ENCODE measurements at regions not wholly inside any gene's neighbourhood (a gene's known extent, or its start where the extent isn't known, plus 50 kb on each side); places are given as distances from the start of the nearest gene placed in this dataset.

DNA sequence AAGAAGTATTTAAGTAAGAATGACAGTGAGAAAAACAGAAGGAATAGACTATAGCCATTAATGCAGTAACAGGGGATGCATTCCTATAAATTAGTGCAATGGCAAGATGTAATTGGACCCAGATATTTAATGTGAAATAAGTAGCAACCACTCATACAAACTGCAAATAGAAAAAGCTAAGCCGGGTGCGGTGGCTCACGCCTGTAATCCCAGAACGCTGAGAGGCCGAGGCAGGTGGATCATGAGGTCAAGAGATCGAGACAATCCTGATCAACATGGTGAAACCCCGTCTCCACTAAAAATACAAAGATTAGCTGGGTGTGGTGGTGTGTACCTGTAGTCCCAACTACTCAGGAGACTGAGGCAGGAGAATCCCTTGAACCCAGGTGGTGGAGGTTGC lies 845.8 kb downstream of the PDHA2 start:
- DNase-seq (ENCODE audit: low spot score), result no peak

DNA sequence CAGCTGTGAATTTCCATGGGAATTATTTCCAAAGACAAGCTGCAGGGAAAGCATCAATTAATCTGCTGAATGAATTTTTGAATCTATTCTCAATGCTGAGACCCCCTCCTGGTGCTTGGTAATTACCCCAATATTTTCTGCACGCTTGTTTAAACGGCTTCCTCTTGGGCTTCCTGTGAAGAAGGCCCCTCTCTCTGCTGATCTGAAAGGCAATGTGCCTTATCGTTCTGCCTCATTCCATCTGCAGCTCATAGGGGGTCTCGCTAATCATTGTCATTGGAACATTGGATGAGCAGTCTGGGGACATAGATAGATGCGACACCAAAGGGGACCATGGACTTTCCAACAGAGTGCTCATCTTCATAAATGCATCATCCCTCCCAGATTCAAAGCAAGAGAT lies 851.6 kb downstream of the PDHA2 start:
- DNase-seq (ENCODE audit: low spot score), result no peak

DNA sequence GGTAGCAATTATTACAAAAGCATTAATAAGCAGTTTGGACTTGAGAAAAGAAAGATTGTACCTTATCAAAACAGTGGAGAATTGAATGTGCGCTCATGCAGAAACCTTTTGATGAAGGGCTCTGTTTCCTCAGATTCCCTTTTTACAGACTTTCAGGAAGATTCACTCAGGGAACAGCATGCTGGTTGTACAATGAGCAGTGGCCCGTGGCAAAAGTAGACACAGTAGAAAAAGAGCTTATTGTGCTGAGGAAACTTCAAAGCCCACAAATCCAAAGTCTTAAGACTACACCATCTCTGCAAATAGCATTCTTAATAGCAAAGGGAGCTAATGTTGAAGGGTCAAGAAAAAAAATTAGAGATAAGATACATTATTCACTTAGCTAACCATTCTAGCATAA lies 858.9 kb downstream of the PDHA2 start:
- DNase-seq (ENCODE audit: low spot score), result no peak

DNA sequence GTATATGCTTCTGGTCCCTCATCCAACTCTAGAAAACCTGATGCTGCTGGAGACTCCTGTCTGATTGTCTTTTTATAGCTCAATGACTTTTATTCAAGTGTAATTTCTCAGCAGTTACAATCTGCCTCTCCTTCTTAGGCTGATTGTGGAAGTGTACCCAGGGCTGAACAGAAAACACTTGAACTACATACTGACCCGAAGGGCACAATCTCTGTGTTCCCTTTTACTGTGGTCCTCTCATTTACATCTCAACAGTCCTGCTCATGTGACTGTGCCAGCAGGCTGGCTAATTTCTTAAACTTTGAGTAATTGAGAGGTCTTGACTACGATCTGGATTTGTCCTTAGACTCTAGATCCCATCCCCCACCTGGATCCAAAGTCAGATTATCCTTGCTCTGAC lies 863.4 kb downstream of the PDHA2 start:
- no peak for DNase-seq (ENCODE audit: low spot score)

DNA sequence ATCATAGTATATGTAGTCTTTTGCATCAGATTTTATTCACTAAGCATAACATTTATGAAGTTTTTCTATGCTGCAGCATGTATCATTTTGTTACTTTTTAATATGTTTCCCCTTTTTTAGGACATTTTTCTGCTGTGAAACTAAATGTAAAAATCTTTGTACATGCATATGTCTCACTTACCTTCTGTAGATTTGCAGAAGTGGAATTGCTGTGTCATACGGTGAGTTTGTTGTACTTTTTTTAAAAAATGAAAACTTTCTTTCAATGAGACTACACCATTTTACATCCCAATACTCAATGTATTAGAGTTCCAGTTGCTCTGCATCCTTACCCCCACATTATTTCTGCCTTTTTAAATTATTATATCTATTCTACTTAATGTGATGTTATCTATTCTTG lies 868.9 kb downstream of the PDHA2 start:
- DNase-seq (ENCODE audit: low spot score), result no peak

DNA sequence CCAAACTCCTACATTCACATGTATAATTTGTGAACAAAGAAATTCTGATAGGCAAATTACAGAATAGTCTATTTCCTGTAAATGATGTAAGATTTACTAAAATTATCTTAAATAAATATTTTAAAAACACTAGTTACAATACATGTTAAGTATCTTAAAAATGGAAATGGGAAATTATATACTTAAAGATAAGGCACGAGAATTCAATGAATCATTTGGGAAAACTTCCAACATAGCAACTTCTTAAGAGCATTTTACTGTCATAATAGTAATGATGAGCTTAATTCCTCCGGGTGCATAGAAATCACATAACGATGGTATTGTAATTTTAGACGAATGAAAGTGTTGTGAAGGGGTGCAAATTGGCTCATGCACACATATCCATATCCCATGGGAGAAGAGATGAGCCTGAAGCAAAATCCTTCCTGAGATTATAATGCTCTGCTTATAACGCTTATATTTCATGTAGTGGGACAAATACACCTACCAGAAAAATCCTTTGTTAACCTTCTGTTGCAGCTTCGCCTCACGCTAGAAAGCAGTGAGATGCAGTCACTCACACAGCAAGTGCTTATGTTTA lies 873.5 kb downstream of the PDHA2 start:
- DNase-seq (ENCODE audit: low spot score), result no peak

DNA sequence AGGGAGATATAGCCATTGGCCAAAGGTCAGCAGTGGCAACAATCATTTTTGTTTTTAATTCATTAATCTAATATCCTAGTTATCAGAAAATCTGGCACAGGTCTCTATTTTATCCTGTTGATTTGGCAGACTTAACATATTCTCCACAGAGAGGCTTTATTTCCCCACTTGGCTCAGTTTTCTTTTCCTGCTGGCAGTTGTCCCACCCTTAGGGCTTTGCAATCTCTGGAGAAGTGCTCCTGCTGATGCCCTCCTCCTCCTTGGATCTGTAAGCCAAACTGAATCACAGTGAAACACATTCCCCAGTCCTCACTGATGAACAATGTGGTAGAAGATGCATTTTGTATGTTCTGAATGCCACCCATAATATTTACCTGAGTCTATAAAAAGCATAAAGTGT lies 889.7 kb downstream of the PDHA2 start:
- no peak for DNase-seq (ENCODE audit: low spot score)

DNA sequence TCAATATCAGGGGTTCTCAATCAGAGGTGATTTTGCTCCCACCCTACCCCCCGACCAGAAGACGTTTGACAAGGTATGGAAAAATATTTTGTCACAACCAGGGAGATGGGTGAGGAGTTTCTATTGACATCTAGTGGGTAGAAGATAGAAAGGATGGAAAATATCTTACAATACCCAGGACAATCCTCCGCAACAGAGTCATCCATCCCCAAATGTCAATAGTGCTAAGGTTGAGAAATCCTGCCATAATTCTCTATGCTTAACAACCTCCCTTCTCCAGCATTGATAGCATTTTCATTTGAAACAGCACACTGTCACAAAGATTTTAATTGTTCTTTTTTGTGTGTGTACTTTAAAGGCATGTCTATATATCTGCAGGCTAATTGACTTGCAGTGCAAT lies 890.5 kb downstream of the PDHA2 start:
- no peak for DNase-seq (ENCODE audit: low spot score)

DNA sequence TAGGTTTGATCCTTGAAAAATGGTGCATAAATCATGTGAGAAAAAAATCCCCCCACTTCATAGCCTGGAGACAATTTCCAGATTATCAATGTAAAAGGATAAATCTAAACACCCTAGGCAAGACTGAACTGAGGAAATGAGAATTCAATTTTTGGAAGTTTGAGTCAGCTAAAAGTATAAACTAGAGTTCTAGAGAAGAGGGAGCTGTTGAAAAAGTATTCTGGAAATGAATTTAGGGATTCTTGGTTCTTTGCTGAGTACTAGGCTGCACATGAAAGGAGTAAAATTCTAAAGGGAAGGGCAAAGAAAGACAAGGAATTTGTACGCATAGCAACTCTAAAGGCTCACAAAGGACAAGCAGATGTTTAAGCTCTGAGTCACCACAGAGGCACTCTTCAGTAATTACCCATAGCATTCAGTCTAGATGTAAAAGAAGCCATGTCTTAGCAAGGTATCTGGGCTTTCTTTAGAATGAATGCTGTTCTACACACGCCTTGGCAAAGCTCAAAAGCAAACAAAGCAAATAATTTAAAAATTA lies 896.5 kb downstream of the PDHA2 start:
- no peak for DNase-seq (ENCODE audit: low spot score)

DNA sequence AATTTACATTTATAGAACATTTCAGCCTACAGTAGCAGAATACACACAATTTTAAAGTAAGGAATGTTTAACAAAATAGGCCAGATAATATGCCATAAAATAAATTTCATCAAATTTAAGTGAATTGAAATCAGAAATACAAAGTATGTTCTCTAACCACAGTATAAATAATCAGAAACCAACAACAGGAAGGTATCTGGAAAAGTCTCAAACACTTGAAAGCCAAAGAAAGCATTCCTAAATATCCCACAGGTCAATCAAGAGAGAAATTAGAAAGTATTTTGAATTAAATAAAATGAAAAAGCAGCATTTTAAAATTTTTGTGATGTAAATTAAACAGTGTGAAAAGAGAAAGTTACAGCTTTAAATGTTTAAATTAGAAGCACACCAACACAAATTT lies 899.2 kb downstream of the PDHA2 start:
- no peak for DNase-seq (ENCODE audit: low spot score)

DNA sequence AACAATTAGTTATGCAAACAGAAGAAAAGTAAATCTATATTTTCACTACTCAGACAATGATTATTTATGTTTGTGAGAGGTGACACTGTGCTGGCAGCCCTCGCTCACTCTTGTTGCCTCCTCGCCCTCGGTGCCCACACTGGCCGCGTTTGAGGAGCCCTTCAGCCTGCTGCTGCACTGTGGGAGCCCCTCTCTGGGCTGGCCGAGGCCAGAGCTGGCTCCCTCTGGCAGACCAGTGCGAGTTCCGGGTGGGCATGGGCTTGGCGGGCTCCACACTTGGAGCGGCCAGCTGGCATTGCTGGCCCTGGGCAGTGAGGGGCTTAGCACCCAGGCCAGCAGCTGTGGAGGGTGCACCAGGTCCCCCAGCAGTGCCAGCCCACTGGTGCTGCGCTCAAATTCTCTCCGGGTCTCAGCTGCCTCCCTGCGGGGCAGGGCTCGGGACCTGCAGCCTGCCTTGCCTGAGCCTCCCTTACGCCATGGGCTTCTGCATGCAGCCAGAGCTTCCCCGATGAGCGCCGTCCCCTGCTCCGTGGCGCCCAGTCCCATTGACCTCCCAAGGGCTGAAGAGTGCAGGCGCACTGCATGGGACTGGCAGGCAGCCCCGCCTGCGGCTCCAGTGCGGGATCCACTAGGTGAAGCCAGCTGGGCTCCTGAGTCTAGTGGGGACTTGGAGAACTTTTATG lies 902.6 kb downstream of the PDHA2 start:
- no peak for DNase-seq (ENCODE audit: low spot score)

DNA sequence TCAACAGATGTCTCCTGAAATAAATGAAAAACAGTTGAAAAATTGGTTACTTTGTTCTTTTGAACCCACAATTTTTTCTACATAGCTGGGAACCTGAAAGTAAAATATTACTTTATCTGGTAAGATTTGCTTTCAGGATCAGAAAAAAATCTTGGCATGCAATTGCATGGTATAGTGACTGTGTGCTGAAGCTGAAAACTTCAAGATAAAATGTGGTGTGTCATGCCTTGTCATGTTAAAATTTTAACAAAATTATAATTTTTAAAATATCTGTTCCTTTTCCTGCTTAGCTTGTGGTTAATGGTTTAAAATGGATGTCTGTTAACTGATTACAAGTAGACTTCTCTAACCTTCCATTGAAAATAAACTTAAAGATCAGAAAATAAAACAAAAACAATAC lies 904.8 kb downstream of the PDHA2 start:
- DNase-seq (ENCODE audit: low spot score), result no peak

DNA sequence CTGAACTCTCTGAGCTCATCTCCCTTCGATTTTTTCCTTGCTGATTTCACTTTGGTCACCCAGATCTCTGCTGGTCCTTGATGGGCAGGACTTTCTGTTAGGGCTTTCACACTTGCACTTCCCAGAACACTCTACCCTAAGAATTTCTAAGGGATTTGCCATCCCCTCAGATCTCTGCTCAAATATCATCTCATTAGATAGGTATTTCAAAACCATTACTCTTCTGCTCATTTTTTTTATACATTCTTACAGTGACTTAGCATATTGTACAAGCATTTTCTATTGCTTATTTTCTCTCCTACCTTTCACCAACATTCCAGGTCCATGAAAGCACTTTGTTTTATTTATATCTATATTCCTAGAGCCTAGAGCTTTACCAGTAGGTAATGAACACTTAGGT lies 913.3 kb downstream of the PDHA2 start:
- DNase-seq (ENCODE audit: low spot score), result no peak

DNA sequence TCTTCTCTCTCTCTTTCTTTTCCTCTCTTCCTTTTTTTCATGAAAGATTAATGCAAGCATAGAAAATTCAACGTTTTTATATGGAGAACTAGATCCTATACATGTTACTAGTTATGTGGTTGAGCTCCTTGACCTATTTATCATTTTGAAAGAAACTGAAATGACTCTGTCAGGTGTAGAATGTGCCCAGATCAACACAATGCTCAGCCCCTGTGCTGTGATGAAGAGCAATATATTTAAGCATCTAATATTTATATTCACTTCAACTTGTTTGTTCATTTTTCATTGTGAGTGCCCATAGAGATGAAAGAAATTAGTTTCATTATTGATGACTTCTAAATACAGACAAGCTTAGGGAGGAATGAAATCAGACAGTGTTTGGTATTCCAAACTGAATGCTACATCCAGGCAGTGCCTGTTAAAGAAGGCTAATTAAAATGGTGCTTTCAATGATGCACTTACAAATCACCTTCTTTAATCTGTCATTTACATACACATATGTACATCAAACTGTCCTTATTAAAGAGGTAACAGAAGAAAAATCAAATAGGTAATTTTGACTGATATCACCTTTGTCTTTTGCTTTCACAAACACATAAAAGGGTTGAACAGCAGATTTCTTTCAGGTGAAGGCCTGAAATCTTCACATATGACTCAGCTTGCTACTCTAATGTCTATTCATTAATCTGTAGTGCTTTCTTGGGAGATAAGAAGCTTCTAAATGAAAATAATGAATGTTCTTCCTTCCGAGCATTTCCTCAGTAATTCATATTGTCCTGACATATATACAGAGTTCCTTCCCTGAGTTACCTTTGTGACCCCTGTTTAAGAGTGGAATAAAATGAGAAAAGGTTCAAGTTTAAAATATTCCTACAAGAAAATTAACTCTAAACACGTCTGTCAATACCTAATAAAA lies 915.9 kb downstream of the PDHA2 start:
- no peak for DNase-seq (ENCODE audit: low spot score)

DNA sequence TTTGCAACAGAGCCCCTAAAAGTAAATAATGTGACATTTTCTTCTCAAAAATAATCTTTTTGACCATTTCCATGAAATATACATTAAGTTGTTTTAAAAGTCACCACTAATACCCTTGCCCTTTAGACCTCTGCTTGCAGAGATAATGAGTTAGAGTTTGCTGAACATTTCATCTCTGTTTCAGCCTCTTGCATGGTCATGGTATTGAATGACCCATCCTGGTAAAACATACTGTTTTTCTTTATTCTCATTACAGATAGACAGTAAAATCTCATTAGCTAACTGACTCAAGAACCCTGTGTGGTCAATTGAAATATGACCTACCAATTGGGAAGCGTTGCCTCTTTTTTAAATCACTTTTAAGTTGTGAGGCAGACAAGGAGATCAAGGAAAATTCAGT lies 916.7 kb downstream of the PDHA2 start:
- DNase-seq (ENCODE audit: low spot score), result no peak

DNA sequence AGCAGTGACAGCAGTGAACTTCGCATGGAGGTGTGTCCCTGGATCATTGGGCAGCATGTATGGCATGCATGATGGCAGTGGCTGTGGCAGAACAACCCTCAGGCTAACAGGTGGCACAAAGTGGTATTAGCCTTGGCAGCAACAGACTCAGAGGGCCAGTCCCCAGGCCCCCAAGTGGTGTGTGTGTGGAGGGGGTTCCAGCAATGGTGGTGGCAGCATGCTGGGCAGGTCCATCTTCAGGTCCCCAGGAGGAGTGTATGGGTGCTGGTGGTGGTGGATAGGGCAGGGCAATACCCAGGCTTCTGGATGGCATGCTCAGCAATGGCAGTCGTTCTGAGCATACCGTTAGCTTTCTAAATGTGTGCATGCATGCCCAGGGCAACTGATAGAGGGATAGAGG lies 923.7 kb downstream of the PDHA2 start:
- DNase-seq (ENCODE audit: low spot score), result no peak

DNA sequence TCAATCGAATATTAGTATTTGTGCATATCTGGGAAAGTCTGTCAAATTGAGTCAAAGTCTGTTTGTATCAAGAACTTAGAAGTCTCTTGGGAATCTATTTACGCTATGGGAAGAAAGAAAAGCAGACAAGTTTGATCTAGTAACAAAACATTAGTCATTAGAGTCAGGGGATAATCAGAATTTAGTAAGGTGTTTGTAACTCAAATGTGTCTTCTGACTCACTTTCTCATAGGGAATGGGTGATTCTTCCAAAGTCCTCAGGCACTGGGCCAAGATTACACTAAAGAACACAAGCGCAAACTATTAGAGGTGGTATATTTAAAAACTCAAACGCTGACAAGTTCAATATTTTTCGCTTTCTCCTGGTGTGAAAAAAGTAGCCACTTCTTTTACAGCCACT lies 926.5 kb downstream of the PDHA2 start:
- DNase-seq (ENCODE audit: low spot score), result no peak

DNA sequence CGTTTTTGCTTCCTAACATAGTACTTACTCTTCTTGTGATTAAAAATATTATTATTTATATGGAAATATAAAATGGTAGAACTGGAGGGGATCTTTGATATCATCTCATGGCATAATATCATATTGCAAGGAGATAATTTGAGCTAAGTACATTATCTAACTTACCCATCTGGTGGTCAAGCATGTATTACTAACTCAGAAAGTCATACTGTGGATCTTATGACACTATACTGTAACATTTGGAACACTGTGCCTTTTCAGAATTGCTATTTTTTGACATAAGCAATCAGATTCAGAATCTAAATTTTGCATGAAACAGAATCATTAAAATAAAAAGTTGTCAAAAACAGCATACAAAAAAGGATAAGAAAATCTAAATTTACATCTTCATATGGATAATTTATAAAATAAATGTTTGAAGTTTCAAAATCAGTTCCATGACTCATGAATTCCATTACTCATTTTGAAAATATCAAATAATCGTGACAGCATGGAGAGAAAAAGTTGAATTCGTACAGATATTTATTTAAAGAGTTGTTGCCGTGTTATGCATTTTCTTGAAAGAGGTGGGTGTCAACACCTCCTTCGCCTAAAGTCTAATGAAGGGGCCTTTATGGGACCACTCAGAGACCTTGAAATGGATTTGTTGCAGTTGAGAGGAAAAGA lies 928.1 kb downstream of the PDHA2 start:
- DNase-seq (ENCODE audit: low spot score), result no peak

DNA sequence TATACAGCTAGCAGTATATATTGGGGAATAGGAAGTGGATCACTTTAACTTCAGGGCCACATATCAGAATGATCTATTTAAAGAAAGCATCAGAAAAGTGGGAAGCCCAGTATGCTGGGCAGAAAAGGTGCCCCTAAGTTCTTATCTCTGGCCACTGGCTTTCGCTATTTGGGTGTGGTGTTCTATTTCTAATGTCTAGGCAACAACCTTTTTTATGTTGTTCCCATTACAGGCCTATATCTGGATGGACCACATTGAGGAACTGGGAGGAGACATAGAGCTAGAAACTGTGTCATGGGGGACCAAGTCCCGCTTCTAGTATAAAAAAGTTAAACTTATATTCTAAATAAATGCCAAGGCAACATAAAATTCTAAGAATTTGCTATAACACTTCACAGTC lies 935.6 kb downstream of the PDHA2 start:
- no peak for DNase-seq (ENCODE audit: low spot score)

DNA sequence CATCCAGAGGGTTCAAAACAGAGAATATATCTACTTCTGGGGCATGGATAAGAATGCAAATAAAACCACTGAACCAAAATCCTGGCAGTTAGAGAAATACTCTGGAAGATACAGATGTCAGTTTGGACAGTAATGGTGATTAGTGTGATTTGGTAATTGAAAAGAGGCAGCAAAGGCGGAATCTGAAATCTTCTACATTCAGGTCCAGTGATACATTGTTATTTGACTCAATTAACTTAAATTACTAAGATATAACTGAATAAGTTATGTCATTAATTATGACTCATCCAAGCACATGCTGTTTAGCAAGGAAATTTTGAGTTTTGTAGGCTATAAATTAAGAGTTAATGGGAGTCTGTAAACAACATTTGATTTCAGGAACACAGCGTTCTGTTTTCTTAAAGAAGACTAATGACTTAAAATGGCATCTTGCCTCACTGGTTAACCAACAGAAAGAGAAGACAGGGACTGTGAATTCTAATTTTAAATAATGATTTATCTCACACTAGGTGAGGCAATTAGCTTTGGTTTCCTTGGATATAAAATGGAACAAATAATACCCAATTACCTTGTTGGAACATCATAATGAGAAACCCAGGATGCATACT lies 937.1 kb downstream of the PDHA2 start:
- DNase-seq (ENCODE audit: low spot score), result no peak

DNA sequence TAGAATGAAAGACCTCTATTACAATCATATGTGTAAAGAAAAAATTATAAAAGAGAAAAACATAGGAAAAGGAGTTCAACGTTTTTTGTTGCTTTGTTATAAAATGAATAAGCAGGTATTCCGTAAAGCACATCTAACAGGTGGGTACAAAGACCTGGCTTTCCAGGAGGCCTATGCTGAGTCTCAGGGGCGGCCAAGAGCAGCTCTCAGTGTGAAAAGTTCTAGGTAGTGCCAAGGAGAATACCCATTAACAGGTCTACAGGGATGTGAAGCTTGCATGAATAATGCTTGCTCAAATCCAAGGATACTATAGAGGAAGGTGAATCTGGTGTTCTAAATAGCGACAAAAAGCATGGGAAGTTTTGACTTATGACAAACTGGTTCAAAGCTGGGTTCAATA lies 944.4 kb downstream of the PDHA2 start:
- DNase-seq (ENCODE audit: low spot score), result no peak

DNA sequence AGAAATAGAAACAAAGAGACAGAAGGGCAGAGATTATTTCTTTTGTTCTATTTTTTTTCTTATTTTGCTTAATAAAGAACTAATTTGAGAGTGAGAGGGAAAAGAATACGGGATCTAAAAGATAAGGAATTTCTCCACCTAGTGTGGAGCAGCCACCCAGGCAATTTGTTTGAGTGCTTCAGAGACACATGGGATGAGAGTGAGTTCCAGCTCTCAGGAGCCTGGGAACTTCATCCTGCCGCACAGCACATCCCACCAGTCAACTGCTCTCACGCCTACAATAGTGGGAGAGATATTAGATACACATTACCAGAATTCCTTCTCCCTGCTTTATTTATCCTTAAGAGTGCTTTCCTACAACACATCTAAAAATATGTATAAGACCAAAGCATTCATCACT lies 946.4 kb downstream of the PDHA2 start:
- DNase-seq (ENCODE audit: low spot score), result no peak

All from HuH-7.5 (cell line).